OCI-LY7 (cell line): ENCODE measurements at regions not wholly inside any gene's neighbourhood (a gene's known extent, or its start where the extent isn't known, plus 50 kb on each side); places are given as distances from the start of the nearest gene placed in this dataset.

Experiments used
- EZH2phosphoT487 ChIP-seq: fragments of 200-600 bp; sonication (generic); IDR thresholded peaks from 2 replicates; pipeline ENCODE4 v1.6.1; 2018; ENCODE audit warnings: low read depth, borderline replicate concordance, mild to moderate bottlenecking, mixed run types, antibody characterized with exemption, low read length, moderate library complexity, mixed read lengths
- TF ChIP-seq, protein P1 (sequence below): fragments of 200-600 bp; sonication (generic); conservative IDR thresholded peaks from 2 replicates; pipeline ENCODE4 v1.5.1; 2014; ENCODE audit warnings: mild to moderate bottlenecking, antibody characterized with exemption, low read length, moderate library complexity, mixed read lengths

DNA sequence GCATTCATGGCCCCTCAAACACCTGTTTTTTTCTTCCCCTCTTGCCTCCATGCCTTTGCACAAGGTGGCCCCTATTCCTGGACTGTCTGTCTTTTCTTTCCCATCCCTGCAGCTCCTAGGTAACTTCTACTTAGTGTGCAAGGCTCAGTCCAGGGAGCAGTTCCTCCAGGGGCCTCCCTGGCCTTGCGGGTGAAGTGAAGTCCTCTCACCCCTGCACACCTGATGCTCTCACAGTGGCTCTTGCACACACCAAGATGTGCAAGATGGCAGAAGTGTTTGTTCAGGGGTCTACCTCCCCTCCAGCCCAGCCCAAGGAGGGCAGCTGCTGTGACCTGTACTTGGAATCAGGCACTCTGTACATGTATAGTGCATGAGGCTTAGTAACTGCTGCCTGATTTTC, 236.8 kb upstream of the HS6ST1 start:
- TF ChIP-seq, protein P1, sequence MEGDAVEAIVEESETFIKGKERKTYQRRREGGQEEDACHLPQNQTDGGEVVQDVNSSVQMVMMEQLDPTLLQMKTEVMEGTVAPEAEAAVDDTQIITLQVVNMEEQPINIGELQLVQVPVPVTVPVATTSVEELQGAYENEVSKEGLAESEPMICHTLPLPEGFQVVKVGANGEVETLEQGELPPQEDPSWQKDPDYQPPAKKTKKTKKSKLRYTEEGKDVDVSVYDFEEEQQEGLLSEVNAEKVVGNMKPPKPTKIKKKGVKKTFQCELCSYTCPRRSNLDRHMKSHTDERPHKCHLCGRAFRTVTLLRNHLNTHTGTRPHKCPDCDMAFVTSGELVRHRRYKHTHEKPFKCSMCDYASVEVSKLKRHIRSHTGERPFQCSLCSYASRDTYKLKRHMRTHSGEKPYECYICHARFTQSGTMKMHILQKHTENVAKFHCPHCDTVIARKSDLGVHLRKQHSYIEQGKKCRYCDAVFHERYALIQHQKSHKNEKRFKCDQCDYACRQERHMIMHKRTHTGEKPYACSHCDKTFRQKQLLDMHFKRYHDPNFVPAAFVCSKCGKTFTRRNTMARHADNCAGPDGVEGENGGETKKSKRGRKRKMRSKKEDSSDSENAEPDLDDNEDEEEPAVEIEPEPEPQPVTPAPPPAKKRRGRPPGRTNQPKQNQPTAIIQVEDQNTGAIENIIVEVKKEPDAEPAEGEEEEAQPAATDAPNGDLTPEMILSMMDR, result no peak
- no peak for TF ChIP-seq EZH2phosphoT487
